D721Med (cell line): ENCODE measurements at regions not wholly inside any gene's neighbourhood (a gene's known extent, or its start where the extent isn't known, plus 50 kb on each side); places are given as distances from the start of the nearest gene placed in this dataset.

Experiments
- DNase-seq: peaks from one replicate; pipeline ENCODE4 v3.0.0; 2011; ENCODE audit warnings: low spot score; ENCODE audit not compliant: insufficient read length
- FAIRE-seq: peaks from 2 replicates; lab custom pipeline; 2011; peaks lifted over from hg19 to GRCh38; lab: Jason Lieb, UNC
- TF ChIP-seq, protein P1 (sequence below): IDR thresholded peaks from 2 replicates; pipeline ENCODE4 v1.5.1; 2012; ENCODE audit warnings: mild to moderate bottlenecking, control low read depth; ENCODE audit not compliant: insufficient read depth; ENCODE audit errors: missing control alignments

DNA sequence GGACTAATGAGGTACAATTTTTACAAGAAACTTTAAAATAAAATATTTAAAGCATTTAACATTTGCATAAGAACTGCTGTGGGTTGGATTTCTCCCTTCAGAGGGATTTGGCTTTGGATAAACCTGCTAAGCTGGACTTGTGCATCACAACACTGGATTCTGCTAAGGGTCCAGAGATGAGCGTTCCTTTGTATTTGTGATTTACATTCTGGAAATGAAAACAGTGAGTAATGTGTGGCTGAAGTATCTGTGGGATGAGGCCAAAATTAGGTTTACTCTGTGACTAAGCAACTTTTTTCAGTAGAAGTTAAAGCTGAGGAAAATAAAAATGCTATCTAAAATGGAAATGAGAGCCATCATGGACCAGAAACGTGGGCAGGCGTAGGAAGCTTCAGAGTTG, 494.3 kb downstream of the EPM2A start:
- DNase-seq: no peak
- TF ChIP-seq, protein P1, sequence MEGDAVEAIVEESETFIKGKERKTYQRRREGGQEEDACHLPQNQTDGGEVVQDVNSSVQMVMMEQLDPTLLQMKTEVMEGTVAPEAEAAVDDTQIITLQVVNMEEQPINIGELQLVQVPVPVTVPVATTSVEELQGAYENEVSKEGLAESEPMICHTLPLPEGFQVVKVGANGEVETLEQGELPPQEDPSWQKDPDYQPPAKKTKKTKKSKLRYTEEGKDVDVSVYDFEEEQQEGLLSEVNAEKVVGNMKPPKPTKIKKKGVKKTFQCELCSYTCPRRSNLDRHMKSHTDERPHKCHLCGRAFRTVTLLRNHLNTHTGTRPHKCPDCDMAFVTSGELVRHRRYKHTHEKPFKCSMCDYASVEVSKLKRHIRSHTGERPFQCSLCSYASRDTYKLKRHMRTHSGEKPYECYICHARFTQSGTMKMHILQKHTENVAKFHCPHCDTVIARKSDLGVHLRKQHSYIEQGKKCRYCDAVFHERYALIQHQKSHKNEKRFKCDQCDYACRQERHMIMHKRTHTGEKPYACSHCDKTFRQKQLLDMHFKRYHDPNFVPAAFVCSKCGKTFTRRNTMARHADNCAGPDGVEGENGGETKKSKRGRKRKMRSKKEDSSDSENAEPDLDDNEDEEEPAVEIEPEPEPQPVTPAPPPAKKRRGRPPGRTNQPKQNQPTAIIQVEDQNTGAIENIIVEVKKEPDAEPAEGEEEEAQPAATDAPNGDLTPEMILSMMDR: no peak
- FAIRE-seq: no peak

DNA sequence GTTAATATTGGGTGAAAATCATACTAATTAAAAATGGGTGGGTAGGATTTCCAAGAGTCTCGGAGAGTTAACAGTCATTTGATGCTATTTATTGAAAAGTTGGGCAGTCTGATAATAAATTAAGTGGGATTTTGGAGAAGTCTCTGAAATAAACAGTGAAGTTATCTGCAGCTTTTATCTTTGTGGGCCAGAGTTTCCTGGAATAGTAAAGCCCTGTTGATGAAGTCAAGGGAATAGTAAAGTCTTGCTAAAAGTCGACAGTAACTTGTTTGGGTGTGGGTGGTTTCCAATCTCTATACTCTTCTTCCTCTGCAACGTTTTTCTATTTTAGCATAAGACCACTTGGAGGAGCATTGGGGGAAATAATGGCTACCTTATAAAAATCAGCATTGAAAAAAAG, 493.6 kb downstream of the EPM2A start:
- DNase-seq (no peak), FAIRE-seq (no peak)
- TF ChIP-seq, protein P1: no peak

DNA sequence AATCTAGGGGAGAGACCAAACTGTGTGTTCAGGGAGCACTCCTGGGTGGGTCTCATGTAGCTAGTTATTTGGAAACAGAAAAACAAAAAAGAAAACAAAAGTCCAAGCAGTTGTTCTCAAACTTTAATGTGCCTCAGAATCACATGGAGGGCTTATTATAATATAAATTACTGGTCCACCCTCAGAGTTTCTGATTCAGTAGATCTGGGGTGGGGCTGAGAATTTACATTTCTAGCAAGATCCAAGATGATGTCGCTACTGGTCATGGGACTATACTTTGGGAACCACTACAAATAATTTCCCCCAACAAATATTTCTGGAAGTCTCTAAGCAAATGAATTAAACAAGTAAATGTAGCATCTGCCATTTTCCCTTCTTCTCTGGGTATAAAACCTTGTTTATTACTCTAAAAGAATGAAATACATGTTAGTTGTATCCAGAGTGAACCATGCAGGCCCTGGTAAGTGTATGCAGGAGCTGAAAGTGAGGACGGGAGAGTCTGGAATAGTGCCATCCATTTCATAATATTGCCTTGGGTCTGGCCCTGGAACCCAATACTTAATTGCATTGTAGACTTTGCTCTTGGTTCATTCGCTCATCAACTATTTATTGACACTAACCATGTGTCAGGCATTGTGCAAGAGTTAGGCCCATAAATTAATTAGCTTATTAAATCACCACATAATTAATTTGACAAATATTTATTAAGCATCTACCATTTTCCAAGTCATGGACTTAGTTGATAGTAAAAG, 490.8 kb downstream of the EPM2A start:
- FAIRE-seq (no peak), DNase-seq (no peak)
- TF ChIP-seq, protein P1: no peak

DNA sequence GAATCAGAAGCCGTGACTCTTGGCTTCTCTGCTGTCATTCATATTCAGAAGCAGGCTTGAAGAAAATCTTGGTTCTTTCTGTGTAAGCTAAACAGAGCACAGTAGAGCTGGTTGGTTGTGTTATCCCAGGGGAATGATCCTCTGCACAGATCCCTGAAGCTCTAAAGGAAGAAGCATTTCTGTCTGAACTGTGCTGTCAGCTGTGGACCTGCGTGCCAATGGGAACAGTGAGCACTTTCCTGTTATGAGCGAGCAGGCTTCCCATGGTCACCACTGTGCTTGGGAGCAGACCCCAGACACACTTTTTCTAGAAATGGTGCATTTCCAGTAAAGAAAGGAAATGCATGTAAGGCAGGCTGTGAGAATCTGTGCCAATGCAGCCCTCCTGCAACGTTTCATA, 490.2 kb downstream of the EPM2A start:
- FAIRE-seq: no peak
- TF ChIP-seq, protein P1: no peak
- DNase-seq: no peak

DNA sequence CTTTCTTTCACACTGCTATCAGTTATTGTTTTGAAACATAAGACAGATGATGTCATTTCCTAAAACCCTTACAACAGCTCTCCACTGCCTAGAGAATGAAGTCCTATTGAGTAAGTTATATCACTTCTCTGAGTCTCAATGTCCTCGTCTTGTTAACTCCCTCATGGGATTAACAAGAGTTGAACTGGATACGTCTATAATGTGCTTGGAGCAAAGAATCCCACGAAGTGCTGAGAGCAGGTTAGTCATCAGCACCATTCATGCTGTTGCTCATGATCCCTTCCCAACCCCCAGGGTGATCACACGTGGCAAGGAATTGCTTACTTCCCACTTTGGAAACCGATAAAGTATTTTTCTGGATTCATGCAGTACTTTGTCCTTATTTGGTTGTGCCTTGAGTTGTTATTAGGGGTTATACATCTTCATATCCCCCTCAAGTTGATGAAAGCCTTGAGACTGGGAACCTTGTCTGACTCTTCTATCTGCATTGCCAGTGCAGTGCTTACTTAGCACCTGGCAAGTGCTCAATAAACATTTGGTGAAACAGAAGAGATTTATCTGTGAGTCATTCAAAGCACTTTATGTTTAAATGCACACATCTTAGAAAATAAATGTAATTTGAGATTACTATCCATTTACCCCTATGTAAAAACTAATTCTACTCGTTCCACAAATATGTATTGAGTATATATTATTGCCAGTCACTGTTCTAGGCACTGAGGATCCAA, 487.5 kb downstream of the EPM2A start:
- FAIRE-seq (no peak), DNase-seq (no peak)
- TF ChIP-seq, protein P1: no peak

DNA sequence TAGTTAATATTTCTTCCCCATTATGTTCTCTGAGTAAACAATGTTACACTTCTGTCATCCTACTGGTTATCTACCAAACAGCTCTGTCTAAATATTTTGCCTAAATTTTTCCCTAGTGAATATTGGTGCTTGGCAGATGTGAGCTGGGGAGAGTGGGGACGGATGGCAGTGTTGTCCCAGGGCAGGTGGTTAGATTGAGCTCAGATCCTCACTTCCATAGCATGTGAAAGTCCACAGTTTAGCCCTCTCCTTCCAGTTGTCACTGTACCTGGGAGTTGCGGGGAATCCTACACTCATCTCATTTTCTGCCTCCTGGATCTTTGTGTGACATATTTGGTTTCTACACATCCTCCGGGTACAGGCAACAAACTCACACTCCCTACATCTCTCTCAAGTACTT, 484.9 kb downstream of the EPM2A start:
- TF ChIP-seq, protein P1: no peak
- FAIRE-seq: no peak

DNA sequence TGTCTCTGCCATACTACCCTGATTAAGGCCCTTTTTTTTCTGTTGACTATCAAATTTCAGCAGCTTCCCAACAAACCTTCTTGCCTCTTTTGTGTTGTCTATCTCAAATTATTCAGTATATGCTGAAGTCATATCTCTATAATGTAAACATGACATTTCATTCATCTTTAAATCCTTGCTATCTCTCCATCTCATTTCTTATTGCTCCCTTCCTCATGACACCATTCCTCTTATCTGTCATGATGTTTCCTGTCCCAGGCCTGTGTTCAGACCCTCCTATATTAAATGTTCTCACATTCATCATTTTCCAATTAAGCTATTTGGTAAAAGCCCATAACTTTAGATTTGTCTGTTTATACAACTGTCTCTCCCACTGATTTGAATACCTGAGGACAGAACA, 482.6 kb downstream of the EPM2A start:
- TF ChIP-seq, protein P1: no peak
- no peak for FAIRE-seq
- DNase-seq: no peak

More for the DNA sequence above, 484.9 kb downstream of the EPM2A start:
- no peak for DNase-seq
